ENCODE measurements at regions not wholly inside any gene's neighbourhood (a gene's known extent, or its start where the extent isn't known, plus 50 kb on each side); places are given as distances from the start of the nearest gene placed in this dataset.
"Not testable (repeated sequence)": the region's sequence is repeated elsewhere in the genome, so short reads cannot be mapped to it uniquely, and the experiment has no call there.

GRCh38 chr10:23545866-23546265, 107.0 kb downstream of the OTUD1 start:
- DNase-seq, result not testable (repeated sequence)

- peak; percentile 21 for DNase-seq
Measured at GRCh38 chr10:23556727-23557440, 118.0 kb downstream of the OTUD1 start.

GRCh38 chr10:23557777-23558176, 118.9 kb downstream of the OTUD1 start:
- no peak for DNase-seq

- no peak for DNase-seq
Measured at GRCh38 chr10:23558361-23558799, 119.5 kb downstream of the OTUD1 start.

- DNase-seq, result no peak
Measured at GRCh38 chr10:23568996-23569395, 130.1 kb downstream of the OTUD1 start.

GRCh38 chr10:23571884-23572283, 133.0 kb downstream of the OTUD1 start:
- no peak for DNase-seq

- no peak for DNase-seq
Measured at GRCh38 chr10:23581906-23582450, 143.1 kb downstream of the OTUD1 start.

GRCh38 chr10:23584396-23584795, 145.5 kb downstream of the OTUD1 start:
- no peak for DNase-seq

GRCh38 chr10:23585186-23585585, 146.3 kb downstream of the OTUD1 start:
- no peak for DNase-seq

- DNase-seq, result no peak
Measured at GRCh38 chr10:23585666-23586065, 146.8 kb downstream of the OTUD1 start.

GRCh38 chr10:23595278-23595677, 156.4 kb downstream of the OTUD1 start:
- DNase-seq, result not testable (repeated sequence)

- DNase-seq, result no peak
Measured at GRCh38 chr10:23604613-23605012, 165.7 kb downstream of the OTUD1 start.

GRCh38 chr10:23606456-23606855, 167.6 kb downstream of the OTUD1 start:
- no peak for DNase-seq

GRCh38 chr10:23608926-23609325, 170.1 kb downstream of the OTUD1 start:
- no peak for DNase-seq

- no peak for DNase-seq
Measured at GRCh38 chr10:23610626-23611307, 171.9 kb downstream of the OTUD1 start.

GRCh38 chr10:23611308-23612029, 172.6 kb downstream of the OTUD1 start:
- DNase-seq, result no peak

GRCh38 chr10:23613900-23614299, 175.0 kb downstream of the OTUD1 start:
- no peak for DNase-seq

- no peak for DNase-seq
Measured at GRCh38 chr10:23614483-23614882, 175.6 kb downstream of the OTUD1 start.

GRCh38 chr10:23630376-23630775, 191.5 kb downstream of the OTUD1 start:
- DNase-seq, result no peak

GRCh38 chr10:23630885-23631284, 192.0 kb downstream of the OTUD1 start:
- DNase-seq, result no peak

- no peak for DNase-seq
Measured at GRCh38 chr10:23643111-23643780, 204.4 kb downstream of the OTUD1 start.

- no peak for DNase-seq
Measured at GRCh38 chr10:23648618-23649017, 209.7 kb downstream of the OTUD1 start.

- peak; percentile 2 for DNase-seq
Measured at GRCh38 chr10:23656735-23657134, 217.9 kb downstream of the OTUD1 start.

Data from activated CD4-positive, alpha-beta T cell treated with anti-CD3 and anti-CD28 coated beads, Interleukin-2, Interleukin-6, amounts not matched to agents 100 ng/mL and 50 ng/mL, durations not matched to agents 16 hours and 8 hours (primary cell).